Liver (tissue), 8 donors: ENCODE measurements at regions not wholly inside any gene's neighbourhood (a gene's known extent, or its start where the extent isn't known, plus 50 kb on each side); places are given as distances from the start of the nearest gene placed in this dataset.

ENCODE experiments used
- DNase-seq: peaks from one replicate; pipeline ENCODE4 v3.0.0-alpha.2; 2017; ENCODE audit warnings: low spot score
- H3K27ac ChIP-seq, 2 donors: one replicate each; pipeline ENCODE4 v1.7.0; 2013; ENCODE audit warnings: inconsistent platforms in 2 of 2, low read length in 2 of 2, control low read depth in 1 of 2, low read depth in 1 of 2, mild to moderate bottlenecking in 1 of 2
- H3K27me3 ChIP-seq, 4 donors: one replicate each; pipeline versions ENCODE4 v1.6.1 to v1.7.0; 2013; ENCODE audit warnings: low read length in 3 of 4, inconsistent platforms in 1 of 4, mild to moderate bottlenecking in 1 of 4, moderate library complexity in 1 of 4; ENCODE audit not compliant: control insufficient read depth in 4 of 4, insufficient read depth in 4 of 4
- H3K36me3 ChIP-seq, 4 donors: one replicate each; pipeline versions ENCODE4 v1.6.1 to v1.7.0; 2013; ENCODE audit warnings: low read length in 3 of 4, mild to moderate bottlenecking in 3 of 4, low read depth in 1 of 4, moderate library complexity in 1 of 4; ENCODE audit not compliant: control insufficient read depth in 4 of 4, insufficient read depth in 3 of 4
- H3K4me1 ChIP-seq, 4 donors: one replicate each; pipeline versions ENCODE4 v1.6.1 to v1.7.0; 2013; ENCODE audit warnings: low read length in 3 of 4, mild to moderate bottlenecking in 3 of 4, moderate library complexity in 1 of 4; ENCODE audit not compliant: control insufficient read depth in 4 of 4, insufficient read depth in 4 of 4
- H3K4me3 ChIP-seq, 3 donors: one replicate each; pipeline versions ENCODE4 v1.6.1 to v1.7.0; 2013; ENCODE audit warnings: low read length in 3 of 3, control low read depth in 1 of 3, low read depth in 1 of 3, mild to moderate bottlenecking in 1 of 3
- H3K9ac ChIP-seq, 2 donors: one replicate each; pipeline ENCODE4 v1.7.0; 2013; ENCODE audit warnings: low read length in 2 of 2, mild to moderate bottlenecking in 2 of 2, moderate library complexity in 2 of 2, control low read depth in 1 of 2, low read depth in 1 of 2
- H3K9me3 ChIP-seq, 4 donors: one replicate each; pipeline versions ENCODE4 v1.6.1 to v1.7.0; 2013; ENCODE audit warnings: low read length in 3 of 4; ENCODE audit not compliant: control insufficient read depth in 4 of 4
- ATF3 ChIP-seq: IDR thresholded peaks from 2 replicates; pipeline ENCODE4 v1.6.1; 2016; ENCODE audit warnings: antibody characterized with exemption
- CTCF ChIP-seq: fragments of 150-350 bp; IDR thresholded peaks from 2 replicates; pipeline ENCODE4 v1.5.1; 2017; ENCODE audit warnings: improper control_type of control experiment, low read depth, low read length; ENCODE audit not compliant: missing input control
- EGR1 ChIP-seq, 2 donors: IDR thresholded peaks; 2 replicates each; pipeline ENCODE4 v1.6.1; 2016 to 2018; ENCODE audit warnings: antibody characterized with exemption in 2 of 2, low read depth in 2 of 2
- GABPA ChIP-seq, 2 donors: IDR thresholded peaks in 1 of 2; conservative IDR thresholded peaks in 1 of 2; 2 replicates each; pipeline ENCODE4 v1.6.1; 2016; ENCODE audit warnings: antibody characterized with exemption in 2 of 2, mild to moderate bottlenecking in 1 of 2, moderate library complexity in 1 of 2
- HNF4A ChIP-seq, 2 donors: conservative IDR thresholded peaks; 2 replicates each; pipeline ENCODE4 v1.6.1; 2016; ENCODE audit warnings: antibody characterized with exemption in 2 of 2, mild to moderate bottlenecking in 2 of 2
- HNF4G ChIP-seq: IDR thresholded peaks from 2 replicates; pipeline ENCODE4 v1.6.1; 2016; ENCODE audit warnings: antibody characterized with exemption
- JUND ChIP-seq, 2 donors: IDR thresholded peaks; 2 replicates each; pipeline ENCODE4 v1.6.1; 2016; ENCODE audit warnings: antibody characterized with exemption in 2 of 2
- MAX ChIP-seq: IDR thresholded peaks from 2 replicates; pipeline ENCODE4 v1.6.1; 2016; ENCODE audit warnings: antibody characterized with exemption
- NR2F2 ChIP-seq: IDR thresholded peaks from 2 replicates; pipeline ENCODE4 v1.6.1; 2016; ENCODE audit warnings: antibody characterized with exemption
- RAD21 ChIP-seq, 2 donors: IDR thresholded peaks; 2 replicates each; pipeline ENCODE4 v1.6.1; 2016; ENCODE audit warnings: antibody characterized with exemption in 2 of 2, mild to moderate bottlenecking in 2 of 2
- REST ChIP-seq: IDR thresholded peaks from 2 replicates; pipeline ENCODE4 v1.6.1; 2016; ENCODE audit warnings: antibody characterized with exemption, mild to moderate bottlenecking
- SP1 ChIP-seq: IDR thresholded peaks from 2 replicates; pipeline ENCODE4 v1.6.1; 2018; ENCODE audit warnings: antibody characterized with exemption, mild to moderate bottlenecking
- TAF1 ChIP-seq: conservative IDR thresholded peaks from 2 replicates; pipeline ENCODE4 v1.6.1; 2016; ENCODE audit warnings: antibody characterized with exemption, mild to moderate bottlenecking
- YY1 ChIP-seq: IDR thresholded peaks from 2 replicates; pipeline ENCODE4 v1.6.1; 2016; ENCODE audit warnings: antibody characterized with exemption, mild to moderate bottlenecking
- ZBTB33 ChIP-seq: IDR thresholded peaks from 2 replicates; pipeline ENCODE4 v1.6.1; 2016; ENCODE audit warnings: antibody characterized with exemption
- WGBS: extraction: QIAGEN DNeasy Blood & Tissue Kit; methylation state at CpG from one replicate; pipeline ENCODE4 v1.1.7; 2013; 5-methylcytosine and 5-hydroxymethylcytosine counted together
- donor health status: healthy.
- donor health status: healthy.
- donor health status: healthy.
- donor health status: healthy.
- donor health status: healthy.

GRCh38 chr4:121541696-121542095, 155.1 kb downstream of the ANXA5 start:
- Histone ChIP-seq H3K9ac (no peak overlapping the region), H3K27ac (no peak overlapping the region), H3K4me3 (no peak overlapping the region), H3K36me3 (no peaks in the 10 kb centered on the region), H3K27me3 (no peaks in the 10 kb centered on the region), H3K4me1 (no peaks in the 10 kb centered on the region), H3K9me3 (no peaks in the 10 kb centered on the region)
- WGBS, result 33% methylated on average over 2 of the region's 2 CpGs
- no peak for DNase-seq
- TF ChIP-seq HNF4A (conservative IDR thresholded peaks at IDR 0.05), result no peak
- TF ChIP-seq ATF3, result no peak
- TF ChIP-seq JUND (IDR thresholded peaks at IDR 0.05), result no peak
- no peak for TF ChIP-seq SP1
- no peak for TF ChIP-seq TAF1
- TF ChIP-seq EGR1 (IDR thresholded peaks at IDR 0.05; ENCODE audit: low read depth in 2 of 2), result no peak
- no peak for TF ChIP-seq NR2F2
- no peak for TF ChIP-seq YY1
- TF ChIP-seq RAD21 (IDR thresholded peaks at IDR 0.05), result no peak
- no peak for TF ChIP-seq GABPA (IDR thresholded peaks at IDR 0.05 in 1 of 2, conservative IDR thresholded peaks at IDR 0.05 in 1 of 2)
- TF ChIP-seq REST, result no peak
- no peak for TF ChIP-seq ZBTB33
- TF ChIP-seq MAX, result no peak
- TF ChIP-seq CTCF, result no peak
- no peak for TF ChIP-seq HNF4G

- Histone ChIP-seq H3K27ac (no peak overlapping the region), H3K36me3 (no peaks in the 10 kb centered on the region), H3K27me3 (no peaks in the 10 kb centered on the region), H3K4me1 (no peaks in the 10 kb centered on the region), H3K4me3 (no peak overlapping the region), H3K9ac (no peak overlapping the region), H3K9me3 (no peaks in the 10 kb centered on the region)
- TF ChIP-seq SP1 (no peak), REST (no peak), TAF1 (no peak), GABPA (IDR thresholded peaks at IDR 0.05 in 1 of 2, conservative IDR thresholded peaks at IDR 0.05 in 1 of 2) (no peak), HNF4A (conservative IDR thresholded peaks at IDR 0.05) (no peak), RAD21 (IDR thresholded peaks at IDR 0.05) (no peak), ATF3 (no peak), EGR1 (IDR thresholded peaks at IDR 0.05; ENCODE audit: low read depth in 2 of 2) (no peak)
- DNase-seq, result no peak
Measured at GRCh38 chr4:121535351-121535750, 154.5 kb upstream of the QRFPR start.
